Keratinocyte (primary cell): ENCODE measurements at regions not wholly inside any gene's neighbourhood (a gene's known extent, or its start where the extent isn't known, plus 50 kb on each side); places are given as distances from the start of the nearest gene placed in this dataset.

Experiments
- CTCF ChIP-seq, 3 experiments: IDR thresholded peaks in 1 of 3; conservative IDR thresholded peaks in 1 of 3; optimal IDR thresholded peaks in 1 of 3; 2 replicates in 2 of 3; 3 replicates in 1 of 3; pipeline versions ENCODE3 to v1.5.1; 2011; ENCODE audit warnings: low read length in 3 of 3, mild to moderate bottlenecking in 3 of 3, moderate library complexity in 2 of 3, control low read depth in 1 of 3, inconsistent platforms in 1 of 3; ENCODE audit not compliant: insufficient read depth in 2 of 3; ENCODE audit errors: extremely low read depth in 1 of 3
- EZH2 ChIP-seq: IDR thresholded peaks from one replicate; pipeline ENCODE4 v1.6.1; 2012; ENCODE audit warnings: inconsistent platforms, mild to moderate bottlenecking, low read length, moderate library complexity

GRCh38 chr11:41622707-41623359 is 163.4 kb upstream of the LRRC4C start:
- TF ChIP-seq CTCF (optimal IDR thresholded peaks at IDR 0.05 in 1 of 3, IDR thresholded peaks at IDR 0.05 in 1 of 3, conservative IDR thresholded peaks at IDR 0.05 in 1 of 3; ENCODE audit: extremely low read depth in 1 of 3, insufficient read depth in 2 of 3, low read length in 3 of 3) (no peak), EZH2 (no peak)
